CD4-positive, alpha-beta T cell treated with Interleukin-4 for 1 hour (primary cell): ENCODE measurements at regions not wholly inside any gene's neighbourhood (a gene's known extent, or its start where the extent isn't known, plus 50 kb on each side); places are given as distances from the start of the nearest gene placed in this dataset.

ENCODE experiments used
- DNase-seq, 2 donors: peaks; one replicate each; pipeline ENCODE4 v3.0.0-alpha.2; 2020 to 2022

DNA sequence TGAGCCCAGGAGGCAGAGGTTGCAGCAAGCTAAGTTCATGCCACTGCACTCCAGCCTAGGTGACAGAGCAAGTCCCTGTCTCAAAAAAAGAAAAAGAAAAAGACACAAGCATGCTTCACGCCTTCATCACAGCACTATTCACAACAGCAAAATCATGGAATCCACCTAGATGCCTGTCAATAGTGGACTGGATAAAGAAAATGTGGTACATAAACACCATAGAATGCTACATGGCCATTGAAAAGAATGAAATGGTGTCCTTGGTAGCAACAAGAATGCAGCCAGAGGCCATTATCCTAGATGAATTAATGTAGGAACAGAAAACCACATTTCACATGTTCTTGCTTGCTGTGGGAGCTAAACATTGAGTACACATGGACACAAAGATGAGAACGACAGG lies 392.6 kb downstream of the EIPR1 start:
- no peak for DNase-seq

DNA sequence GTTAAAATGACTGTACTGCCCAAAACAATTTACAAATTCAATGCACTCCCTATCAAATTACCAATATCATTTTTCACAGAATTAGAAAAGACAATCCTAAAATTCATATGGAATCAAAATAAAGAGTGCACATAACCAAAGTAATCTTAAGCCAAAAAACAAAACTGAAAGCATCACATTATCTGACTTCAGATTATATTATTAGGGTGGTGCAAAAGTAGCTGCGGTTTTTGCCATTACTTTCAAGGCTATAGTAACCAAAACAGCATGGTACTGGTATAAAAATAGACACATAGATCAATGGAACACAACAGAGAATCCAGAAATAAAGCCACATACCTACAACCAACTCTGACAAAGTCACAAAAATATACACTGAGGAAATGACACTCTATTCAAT lies 396.6 kb downstream of the EIPR1 start:
- no peak for DNase-seq

DNA sequence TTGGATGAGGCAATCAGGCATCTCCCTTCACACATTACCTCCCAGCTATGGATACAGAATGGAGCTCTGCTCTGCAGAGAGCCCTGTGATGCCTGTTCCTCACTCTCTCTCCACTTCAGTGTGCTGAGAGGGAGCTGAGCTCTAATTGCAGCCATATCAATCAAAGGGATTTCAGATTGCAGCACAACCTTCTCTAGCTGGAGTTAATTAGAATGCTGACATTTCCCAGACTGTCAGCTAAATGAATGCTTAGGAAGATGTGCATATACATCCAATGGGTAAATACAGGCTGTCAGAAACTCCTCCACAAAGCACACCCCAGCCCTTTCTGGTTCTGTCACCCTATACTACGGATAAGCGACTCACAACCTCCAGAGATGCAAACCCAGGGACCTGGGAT lies 402.6 kb downstream of the EIPR1 start:
- DNase-seq: no peak

DNA sequence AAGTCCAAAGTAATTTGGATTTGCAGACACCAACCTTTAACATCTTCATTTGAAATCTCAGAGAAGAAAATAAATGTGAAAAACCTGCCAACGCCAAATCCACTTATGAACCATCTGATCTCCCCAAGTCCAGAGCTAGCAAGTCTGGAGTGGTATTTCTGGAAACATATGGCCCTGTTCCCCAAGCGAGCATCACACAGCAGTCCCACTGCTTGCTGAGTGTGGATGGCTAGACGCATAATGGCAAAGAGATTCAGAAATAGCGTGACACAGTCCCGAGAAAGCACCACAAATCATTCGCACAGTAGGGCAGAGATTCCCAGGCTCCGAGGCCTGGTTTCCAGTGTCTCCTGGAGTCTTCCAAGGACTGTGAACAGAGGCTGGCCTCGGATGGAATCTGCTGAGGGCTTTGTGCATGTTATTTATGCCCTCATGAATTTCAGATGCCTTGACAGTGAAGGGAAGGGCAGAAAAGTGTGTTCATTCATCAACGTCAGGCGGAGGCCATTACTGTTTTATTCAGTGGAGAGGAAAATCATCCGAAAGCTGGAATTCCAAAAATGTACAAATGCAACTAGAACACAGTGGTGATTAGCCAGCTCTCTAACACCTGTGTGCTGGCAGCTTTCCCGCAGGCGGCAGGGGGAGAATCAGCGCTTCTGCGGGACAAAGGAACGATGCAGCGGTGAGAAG lies 417.0 kb downstream of the EIPR1 start:
- no peak for DNase-seq

DNA sequence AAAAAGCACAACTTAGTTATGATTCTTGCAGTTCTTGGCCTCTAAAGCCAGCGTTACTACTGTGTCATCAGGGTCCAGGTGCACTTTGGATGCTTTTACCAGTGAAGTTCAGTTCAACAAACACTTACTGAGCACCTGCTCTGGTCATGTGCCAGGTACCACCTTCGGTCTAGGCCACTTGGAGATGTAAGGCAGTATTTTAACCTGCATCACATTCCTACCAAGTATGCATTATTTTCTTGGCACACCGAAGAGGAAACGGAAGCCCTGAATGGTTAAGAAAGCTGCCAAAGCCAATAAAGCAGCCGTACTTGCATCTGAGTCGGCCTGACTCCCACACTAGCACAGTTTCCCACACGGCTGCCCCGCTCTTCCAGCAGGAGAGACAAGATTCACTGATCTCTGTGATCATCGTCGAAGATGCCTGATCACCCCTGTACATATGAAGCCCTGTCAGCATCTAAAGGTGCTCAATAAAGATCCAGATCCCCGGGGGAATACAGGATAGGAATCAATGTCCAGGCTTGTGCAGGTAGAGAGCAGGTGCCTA lies 427.1 kb downstream of the EIPR1 start:
- no peak for DNase-seq

DNA sequence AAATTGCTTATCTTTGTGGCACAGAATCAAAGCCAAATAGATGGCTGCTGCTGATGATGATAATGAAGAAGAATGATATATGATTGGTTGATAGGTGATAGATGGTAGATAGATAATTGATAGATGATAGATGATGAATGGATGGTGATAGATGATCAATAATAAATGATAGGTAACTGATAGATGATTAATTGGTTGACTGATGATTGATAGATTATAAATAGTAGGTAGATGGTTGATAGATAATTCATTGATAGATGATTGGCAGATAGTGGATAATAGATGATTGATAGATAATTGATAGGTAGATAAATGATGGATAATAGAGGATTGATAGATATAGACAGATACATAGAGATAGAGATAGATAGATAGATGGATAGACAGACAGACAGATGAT lies 430.2 kb downstream of the EIPR1 start:
- no peak for DNase-seq

DNA sequence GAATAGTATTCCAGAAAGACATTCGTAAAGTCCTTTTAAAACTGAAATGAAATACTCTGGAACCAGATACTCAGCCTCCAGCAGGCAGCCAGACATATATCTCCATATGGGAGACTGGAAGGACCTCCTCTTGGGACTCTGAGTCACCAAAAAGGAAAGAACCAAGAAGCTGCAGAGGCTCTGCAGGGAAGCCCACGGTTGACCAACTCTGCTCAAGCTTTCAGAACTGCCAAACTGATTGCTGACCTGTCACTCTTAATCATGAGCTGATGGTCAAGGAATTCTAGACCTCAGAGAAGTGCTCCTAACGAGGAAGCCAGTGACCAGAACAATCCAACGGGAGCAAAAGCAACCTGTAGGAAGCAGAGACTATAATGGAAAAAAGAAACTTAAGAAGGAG lies 434.7 kb downstream of the EIPR1 start:
- no peak for DNase-seq

DNA sequence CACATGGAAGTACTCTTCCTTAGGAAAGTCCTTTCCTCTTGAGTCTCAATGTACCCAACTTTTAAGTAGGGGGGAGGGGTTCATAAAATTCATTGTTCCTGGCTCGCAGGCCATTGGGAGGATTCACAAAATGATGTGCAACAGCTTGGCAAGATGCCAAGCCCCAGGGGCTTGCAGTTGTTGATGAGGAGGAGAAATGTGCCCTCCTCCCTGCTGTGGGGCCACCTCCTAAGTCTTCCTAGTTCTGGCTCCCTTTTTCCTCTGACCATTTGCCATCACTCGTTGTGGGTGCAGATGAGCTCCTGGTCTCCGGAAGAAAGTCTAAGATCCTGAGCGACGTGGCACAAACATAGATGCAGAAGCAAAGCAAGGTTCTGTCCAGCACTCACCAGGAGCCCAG lies 435.4 kb downstream of the EIPR1 start:
- DNase-seq: no peak

DNA sequence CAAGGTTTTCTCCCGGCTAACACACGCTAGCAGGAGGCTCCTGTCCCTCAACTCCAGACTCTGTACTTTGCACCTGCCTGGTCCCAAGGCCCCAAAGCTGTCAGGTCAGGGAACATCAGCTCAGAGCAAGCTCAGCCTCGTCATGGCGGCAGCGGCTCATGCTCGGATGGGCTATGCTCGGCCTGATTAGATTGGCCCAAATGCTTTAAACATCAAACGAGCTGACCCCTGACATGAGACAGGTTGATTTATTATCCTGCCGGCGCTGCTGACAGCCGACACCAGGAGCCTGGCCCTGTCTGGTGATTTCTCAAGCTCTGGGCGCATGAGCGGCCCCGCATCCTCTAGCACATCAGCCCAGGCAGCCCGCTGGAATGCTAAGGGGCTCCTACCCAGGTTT lies 436.4 kb downstream of the EIPR1 start:
- DNase-seq: no peak

DNA sequence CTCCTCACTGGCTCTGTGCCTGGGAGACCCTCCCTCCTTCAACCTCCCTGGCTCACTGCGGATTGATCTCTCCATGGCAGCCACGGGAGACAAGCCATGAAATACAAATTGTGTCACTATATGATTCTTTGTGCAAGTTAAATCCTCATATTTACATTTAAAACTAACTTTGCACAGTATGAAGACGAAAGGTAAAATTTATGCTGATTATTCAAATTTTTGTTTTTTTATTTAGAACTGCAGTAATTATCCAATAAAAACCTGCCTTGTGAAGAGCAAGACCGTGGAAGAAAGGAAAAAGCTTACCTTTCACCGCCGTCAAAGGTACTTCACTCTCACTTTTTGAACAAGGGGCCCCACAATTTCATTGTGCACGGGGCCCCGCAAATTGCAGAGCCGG lies 436.9 kb downstream of the EIPR1 start:
- no peak for DNase-seq

DNA sequence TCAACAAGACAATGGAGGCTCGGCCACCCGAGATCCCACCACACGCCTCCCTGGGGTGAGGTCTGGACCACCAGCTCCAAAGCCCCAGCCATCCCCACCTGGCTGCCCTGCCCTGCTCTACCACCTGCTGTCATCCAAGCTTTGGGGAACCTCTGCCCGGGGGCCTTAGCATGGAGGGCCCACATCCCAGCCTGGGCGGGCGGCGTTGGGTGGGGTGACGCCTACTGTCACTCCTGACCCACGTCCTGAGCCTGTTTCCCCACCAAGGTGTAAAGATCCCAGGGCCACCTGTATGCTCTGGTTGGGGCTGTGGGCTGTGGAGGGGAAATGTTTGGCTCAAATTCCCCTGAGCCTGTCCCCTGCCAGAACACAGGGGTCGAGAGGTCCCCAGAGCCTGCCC lies 437.6 kb downstream of the EIPR1 start:
- no peak for DNase-seq

DNA sequence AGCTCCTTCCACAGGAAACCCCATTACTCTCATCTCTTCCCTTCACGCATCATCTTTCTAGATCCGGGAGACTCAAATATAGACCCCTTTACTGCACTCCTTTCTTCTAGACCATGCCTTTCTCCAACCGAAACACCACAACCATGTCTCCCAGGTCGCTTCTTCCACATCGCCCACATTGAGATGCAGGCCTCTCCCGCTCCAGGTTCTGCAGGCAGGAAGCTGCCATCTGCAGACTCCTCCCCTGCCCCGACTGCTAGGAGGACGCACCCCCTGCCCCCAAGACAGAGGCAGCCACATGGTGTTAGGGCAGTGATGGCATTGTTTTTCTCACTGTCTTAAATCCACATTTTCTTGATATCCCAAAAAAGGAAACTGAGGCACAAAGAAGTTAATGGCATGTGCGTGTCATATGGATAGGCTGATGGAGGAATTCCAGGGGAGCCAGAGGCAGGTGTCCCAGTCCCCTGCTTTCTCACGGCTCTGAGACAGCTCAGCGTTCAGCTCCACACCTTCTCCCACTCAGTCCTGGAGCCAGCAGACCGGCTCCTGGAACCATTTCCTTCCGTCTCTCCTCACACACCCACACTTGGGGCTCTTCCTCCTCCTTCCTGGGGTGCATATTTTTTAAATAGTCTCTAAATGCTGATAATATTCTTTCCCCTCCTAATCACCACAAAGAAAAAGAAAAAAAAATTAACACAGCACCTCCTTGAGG lies 438.4 kb downstream of the EIPR1 start:
- DNase-seq: no peak

DNA sequence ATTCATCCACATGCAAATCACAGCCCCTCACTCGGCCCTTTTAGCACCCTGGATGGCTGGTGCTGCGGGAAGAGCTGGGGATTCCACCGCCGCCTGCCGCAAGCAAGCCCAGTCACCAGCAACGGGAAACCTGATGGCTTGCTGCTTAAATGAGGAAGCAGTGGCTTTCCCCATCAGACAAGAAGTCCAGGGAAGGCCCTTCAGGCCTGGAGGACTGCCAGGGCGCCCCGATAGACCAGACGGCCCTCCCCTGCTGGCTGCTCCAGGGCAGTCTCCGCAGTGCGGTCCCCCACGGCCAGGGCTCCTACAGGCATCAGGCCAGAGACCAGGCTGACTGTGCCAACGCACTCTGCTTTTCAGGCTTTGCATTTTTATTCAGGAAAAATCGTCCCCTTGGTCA lies 439.1 kb downstream of the EIPR1 start:
- DNase-seq: no peak

DNA sequence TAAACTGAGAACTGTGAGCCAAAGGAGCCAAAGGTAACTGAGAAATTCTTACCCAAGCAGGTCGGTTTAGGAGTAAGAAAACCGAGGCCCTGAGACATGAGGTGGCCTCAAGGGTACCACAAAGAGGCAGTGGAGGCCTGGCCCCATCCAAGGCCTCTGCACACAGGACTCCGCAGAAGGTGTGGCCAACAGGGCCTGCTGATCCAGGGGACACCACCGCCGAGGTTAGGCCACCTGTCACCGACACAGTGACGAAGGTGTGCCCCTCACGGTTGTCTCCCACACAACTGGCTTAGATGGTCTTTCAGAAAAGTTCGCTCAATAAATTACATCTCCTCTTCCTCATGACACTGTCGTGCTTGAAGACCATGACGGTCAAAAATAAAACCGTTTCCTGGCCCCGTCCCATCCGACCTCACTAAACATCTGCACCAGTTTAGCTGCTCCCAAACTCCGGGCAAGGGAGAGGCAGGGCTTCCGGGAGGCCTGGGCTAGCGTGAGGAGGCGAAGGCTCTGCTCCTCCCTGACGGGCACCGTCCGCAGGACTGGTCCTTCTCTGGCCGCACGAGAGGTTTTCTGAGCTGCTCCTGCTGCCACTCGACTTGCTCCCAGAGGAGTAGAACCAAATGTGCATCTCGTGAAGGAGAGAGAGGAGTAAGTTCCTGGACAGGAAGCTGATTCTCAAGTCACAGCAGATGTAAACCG lies 442.0 kb downstream of the EIPR1 start:
- DNase-seq: no peak

DNA sequence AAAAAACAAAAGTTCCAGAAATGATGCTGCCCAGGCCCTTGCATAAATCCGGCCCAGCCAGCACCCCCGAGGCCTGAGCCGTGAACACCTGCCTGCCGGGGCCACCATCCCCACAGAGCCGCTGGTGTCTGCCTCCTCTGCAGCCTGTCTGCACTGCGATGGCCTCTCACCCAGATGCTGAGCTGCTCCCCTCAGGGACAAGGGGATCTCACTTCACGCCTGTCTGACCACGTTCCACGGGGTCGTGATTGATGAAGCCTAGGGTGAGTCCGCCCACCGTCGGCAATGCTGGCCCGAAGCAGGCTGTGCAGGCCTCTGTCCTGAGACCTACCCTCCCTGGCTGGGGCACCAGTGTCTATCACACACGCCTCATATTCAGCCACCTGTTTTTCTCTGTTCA lies 444.2 kb downstream of the EIPR1 start:
- no peak for DNase-seq

DNA sequence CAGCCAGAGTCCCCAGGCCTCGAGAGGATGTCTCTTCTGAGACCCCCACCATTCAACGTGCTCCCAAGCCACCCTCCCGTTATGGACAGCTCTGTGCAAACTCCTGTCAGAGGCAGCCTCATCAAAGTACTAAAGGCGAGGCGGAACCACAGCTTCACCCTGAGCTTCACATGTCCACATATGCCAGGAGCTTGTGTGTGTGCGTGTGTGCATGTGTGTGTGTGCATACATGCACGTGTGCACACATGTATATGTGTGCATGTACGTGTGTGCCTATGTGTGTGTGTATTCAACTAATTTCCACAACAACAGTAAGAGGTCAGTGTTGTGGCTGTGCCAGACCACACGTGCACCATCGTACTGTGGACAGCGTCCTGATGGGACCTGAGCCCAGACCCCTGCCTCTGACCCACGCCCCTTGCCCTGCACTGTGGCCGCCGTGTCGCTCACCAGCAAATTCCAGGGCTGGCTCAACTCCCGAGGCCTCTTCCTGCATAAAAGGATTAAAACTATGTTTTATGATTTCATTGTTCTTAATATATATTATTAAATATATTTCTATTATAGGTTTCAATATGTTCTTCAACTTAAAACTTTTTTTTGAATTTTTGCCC lies 444.8 kb downstream of the EIPR1 start:
- DNase-seq: no peak

DNA sequence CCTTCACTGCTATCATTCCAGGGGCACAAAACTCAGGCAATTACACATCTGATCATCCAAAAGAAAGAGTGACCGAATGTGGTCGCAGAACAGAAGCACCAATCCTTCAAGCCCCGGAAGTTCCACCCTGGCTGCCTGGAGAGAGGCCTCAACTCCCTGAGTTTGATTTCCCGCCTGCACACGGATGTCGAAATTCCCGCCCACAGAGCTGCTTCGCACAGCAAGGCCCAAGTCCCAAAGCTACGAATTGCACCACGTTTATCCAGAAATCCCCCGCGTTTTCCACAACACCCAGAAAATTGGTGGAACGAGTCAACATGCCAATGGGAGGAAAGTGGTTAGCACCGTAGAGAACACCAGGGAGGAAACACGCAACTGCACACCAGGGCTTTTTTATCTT lies 445.4 kb downstream of the EIPR1 start:
- no peak for DNase-seq

DNA sequence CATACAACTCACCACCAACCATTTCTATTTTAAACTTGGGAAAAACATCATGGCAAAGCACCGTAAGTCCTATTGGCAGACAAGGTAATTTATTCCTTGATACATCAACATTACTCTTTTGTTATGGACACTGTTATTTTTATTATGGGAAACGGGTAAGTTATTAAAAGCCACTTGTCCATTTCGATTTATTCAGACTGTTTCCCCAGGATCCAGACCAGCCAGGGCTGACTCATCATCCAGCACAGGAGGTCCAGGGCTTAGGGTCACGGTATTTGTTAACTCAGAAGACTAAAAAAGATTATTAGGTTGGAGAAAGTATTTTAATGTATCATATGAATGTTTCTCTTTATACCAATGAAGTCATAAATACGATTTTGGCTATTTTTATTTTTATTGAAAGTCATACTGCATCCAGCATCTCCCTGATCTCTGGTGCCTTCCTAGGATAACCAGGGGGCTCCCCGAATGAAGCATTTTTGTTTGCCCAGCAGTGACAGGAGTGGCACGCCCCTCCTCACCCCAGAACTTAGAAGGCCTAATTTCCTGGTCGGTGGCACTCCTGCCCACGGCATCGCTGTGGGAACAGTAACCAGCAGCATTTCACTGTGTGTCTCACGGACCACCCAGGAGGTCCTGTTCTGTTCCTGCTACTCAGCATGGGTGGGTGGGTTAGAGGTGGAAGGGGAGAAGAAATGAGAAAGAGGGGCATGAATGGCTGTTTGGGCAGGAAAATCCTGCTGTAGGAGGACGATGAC lies 446.1 kb downstream of the EIPR1 start:
- no peak for DNase-seq

DNA sequence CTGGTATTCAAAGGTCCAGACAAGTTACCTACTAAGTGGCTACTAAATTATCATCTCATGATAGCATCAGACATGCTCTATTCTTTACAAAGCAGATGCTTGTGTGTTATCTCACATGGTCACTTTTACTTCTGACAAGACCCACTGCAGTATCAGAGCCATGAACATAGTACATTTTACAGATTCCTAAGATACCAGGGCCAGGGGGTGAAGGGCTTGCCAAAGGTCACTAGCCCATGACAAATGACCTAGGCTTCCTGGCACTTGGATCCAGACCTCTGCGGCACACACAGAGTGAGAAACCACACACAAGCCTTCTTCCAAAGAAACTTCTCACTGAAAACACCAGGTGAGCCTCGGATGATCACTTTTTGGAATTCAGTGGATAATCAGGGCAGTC lies 446.8 kb downstream of the EIPR1 start:
- DNase-seq: no peak

DNA sequence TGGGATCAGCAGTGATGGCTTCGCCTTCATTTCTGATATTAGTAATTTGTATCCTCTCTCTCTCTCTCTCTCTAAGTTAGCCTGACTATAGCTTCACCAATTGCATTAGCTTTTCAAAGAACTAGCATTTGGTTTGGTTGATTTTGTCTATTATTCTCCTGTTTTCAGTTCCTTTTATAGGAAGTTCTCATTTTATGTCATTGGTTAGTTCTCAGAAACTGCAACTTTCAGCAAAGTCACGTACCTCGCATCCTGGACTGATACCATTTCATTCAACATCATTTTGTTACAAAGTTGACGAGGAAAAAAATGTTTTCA lies 450.8 kb downstream of the EIPR1 start:
- DNase-seq: no peak

DNA sequence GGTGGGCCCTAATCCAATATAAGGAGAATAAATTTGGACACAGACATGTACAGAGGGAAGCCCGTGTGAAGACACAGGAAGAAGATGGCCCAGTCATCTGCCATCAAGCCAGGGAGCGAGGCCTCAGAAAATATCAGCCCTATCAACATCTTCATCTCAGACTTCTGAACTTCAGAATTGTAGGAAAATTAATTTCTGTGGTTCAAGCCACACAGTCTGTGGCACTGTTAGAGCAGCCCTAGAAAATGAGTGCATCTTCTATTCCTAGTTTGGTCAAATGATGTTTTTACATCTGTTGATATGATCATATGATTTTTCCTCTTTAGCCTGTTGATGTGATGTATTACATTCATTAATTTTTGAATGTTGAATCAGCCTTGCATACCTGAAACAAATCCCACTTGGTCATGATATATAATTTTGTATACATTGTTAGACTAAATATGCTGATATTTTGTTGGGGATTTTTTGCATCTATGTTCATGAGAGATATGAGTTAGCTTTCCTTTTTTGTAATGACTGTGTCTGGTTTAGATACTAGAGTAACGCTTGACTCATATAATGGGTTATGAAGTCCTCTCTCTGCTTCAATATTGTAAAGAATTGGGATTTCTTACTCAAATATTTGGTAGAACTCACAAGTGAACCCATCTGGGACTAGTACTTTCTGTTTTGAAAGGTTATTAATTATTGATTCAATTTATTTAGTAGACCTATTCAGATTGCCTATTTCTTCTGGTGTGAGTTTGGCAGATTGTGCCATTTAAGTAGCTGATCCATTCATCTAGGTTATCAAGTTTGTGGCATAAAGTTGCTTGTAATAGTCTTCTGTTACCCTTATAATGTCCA lies 451.4 kb downstream of the EIPR1 start:
- DNase-seq: no peak

DNA sequence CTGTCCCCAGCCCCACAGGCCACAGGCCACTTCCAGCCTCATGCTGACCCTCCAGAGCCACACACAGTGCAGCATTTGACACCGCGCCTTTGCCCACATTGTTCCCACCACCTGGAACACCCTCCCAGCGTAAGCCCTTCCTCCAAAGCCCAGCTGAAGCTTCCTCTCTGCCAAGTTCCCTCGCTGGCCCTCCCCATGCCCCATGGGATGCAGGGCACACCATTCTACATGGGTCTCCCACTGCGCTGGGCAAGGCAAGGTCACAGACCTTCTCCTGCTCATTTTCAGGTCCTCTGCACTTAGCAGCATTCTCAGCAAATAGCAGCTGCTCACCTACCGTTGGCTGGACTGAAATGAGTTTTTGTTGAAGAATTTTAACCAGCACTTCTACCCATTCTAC lies 455.5 kb downstream of the EIPR1 start:
- no peak for DNase-seq
